ENCODE measurements at regions not wholly inside any gene's neighbourhood (a gene's known extent, or its start where the extent isn't known, plus 50 kb on each side); places are given as distances from the start of the nearest gene placed in this dataset.

DNA sequence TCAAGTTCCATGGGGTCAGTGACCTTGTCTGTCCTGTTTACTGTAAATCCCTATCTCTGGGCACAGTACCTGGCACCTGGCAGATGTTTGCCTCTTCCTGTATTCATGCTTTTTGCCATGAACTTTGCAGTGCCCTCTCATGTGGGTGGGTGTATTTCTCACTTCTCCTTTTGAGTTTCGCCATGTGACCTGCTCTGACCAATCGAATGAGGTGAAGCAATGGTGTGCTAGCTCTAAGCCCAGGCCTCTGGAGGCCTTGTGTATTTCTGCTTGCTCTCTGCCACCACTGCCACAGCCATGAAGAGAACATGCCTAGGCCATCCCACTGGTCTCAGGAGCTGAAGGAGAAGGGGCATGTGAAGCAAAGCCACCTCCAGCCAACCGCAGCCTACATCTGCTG is 185.5 kb upstream of the ZC3H12A start:
- no peak overlapping the region for H3K9ac ChIP-seq (ENCODE audit: low read depth, low read length)
- no peaks in the 10 kb centered on the region for H3K36me3 ChIP-seq (ENCODE audit: insufficient read depth, low read depth, low read length)
- H3K27ac ChIP-seq (ENCODE audit: low read length), result no peak overlapping the region
- H3K27me3 ChIP-seq (ENCODE audit: insufficient read depth, low read length), result no peaks in the 10 kb centered on the region; the same call in 1 of the 2 replicates
- no peak overlapping the region for H3K4me3 ChIP-seq (ENCODE audit: low read length)
- H3K9me3 ChIP-seq (ENCODE audit: insufficient read depth, low read depth, low read length), result no peaks in the 10 kb centered on the region
- no peaks in the 10 kb centered on the region for H3K4me1 ChIP-seq (ENCODE audit: insufficient read depth, low read length)

DNA sequence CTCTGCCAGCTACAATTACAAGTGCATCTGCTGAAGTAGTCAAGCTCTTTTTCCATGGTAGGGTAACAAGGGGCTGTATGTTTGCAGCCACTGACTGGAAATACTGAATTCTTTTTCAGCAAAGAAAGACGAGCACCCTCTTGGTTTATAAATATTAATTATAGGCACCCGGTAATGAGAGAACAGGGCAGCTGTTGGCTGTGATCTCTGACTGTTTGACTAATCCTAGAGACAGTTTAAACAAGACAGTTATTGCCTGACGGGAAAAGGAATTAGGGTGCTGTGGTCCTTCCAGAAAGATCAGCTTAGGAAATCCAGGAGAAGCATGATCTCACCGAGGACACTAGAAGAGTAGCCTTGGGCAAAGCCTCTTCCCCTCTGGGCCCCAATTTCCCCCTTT is 183.7 kb upstream of the ZC3H12A start:
- H3K4me3 ChIP-seq (ENCODE audit: low read length), result no peak overlapping the region
- no peaks in the 10 kb centered on the region for H3K27me3 ChIP-seq (ENCODE audit: insufficient read depth, low read length)
- no peaks in the 10 kb centered on the region for H3K9me3 ChIP-seq (ENCODE audit: insufficient read depth, low read depth, low read length)
- H3K36me3 ChIP-seq (ENCODE audit: insufficient read depth, low read depth, low read length), result no peaks in the 10 kb centered on the region
- H3K9ac ChIP-seq (ENCODE audit: low read depth, low read length), result no peak overlapping the region
- no peaks in the 10 kb centered on the region for H3K4me1 ChIP-seq (ENCODE audit: insufficient read depth, low read length)
- no peak overlapping the region for H3K27ac ChIP-seq (ENCODE audit: low read length)

DNA sequence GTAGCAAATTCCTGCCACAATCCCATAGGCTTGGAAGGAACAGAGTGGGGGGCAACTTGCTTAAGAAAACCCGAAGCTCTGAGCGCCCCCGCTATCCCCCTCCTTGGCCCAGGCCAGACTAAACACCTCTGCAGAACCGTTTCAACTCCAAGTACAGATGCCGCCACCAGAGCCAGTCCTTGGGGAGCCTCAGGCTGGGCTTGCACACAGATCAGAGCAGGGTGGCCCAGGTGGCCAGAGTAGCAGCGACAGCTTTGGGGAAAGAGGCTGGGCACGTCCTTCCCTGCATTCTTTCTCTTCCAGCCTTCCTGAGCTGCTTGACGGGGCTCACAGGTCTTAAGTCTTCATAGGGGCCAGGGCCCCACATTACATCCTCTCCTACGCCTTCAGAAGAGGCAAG is 181.6 kb upstream of the ZC3H12A start:
- Histone ChIP-seq H3K4me3 (ENCODE audit: low read length) (no peak overlapping the region), H3K4me1 (ENCODE audit: insufficient read depth, low read length) (no peaks in the 10 kb centered on the region), H3K36me3 (ENCODE audit: insufficient read depth, low read depth, low read length) (no peaks in the 10 kb centered on the region), H3K27ac (ENCODE audit: low read length) (no peak overlapping the region), H3K9ac (ENCODE audit: low read depth, low read length) (no peak overlapping the region), H3K9me3 (ENCODE audit: insufficient read depth, low read depth, low read length) (no peaks in the 10 kb centered on the region), H3K27me3 (ENCODE audit: insufficient read depth, low read length) (no peaks in the 10 kb centered on the region)

GRCh38 chr1:37294096-37294495 is 180.3 kb upstream of the ZC3H12A start:
- no peaks in the 10 kb centered on the region for H3K4me1 ChIP-seq (ENCODE audit: insufficient read depth, low read length)
- H3K27ac ChIP-seq (ENCODE audit: low read length), result no peak overlapping the region
- no peaks in the 10 kb centered on the region for H3K27me3 ChIP-seq (ENCODE audit: insufficient read depth, low read length)
- H3K36me3 ChIP-seq (ENCODE audit: insufficient read depth, low read depth, low read length), result no peaks in the 10 kb centered on the region
- no peak overlapping the region for H3K4me3 ChIP-seq (ENCODE audit: low read length)
- H3K9ac ChIP-seq (ENCODE audit: low read depth, low read length), result no peak overlapping the region
- H3K9me3 ChIP-seq (ENCODE audit: insufficient read depth, low read depth, low read length), result no peaks in the 10 kb centered on the region

- Histone ChIP-seq H3K4me1 (ENCODE audit: insufficient read depth, low read length) (no peaks in the 10 kb centered on the region), H3K36me3 (ENCODE audit: insufficient read depth, low read depth, low read length) (no peaks in the 10 kb centered on the region), H3K9me3 (ENCODE audit: insufficient read depth, low read depth, low read length) (no peaks in the 10 kb centered on the region), H3K27ac (ENCODE audit: low read length) (no peak overlapping the region), H3K9ac (ENCODE audit: low read depth, low read length) (no peak overlapping the region), H3K27me3 (ENCODE audit: insufficient read depth, low read length) (no peaks in the 10 kb centered on the region), H3K4me3 (ENCODE audit: low read length) (no peak overlapping the region)
These were observed 179.9 kb upstream of the ZC3H12A start for GRCh38 chr1:37294529-37294928.

GRCh38 chr1:37298769-37299168 is 175.6 kb upstream of the ZC3H12A start:
- Histone ChIP-seq H3K4me3 (ENCODE audit: low read length) (no peak overlapping the region), H3K9me3 (ENCODE audit: insufficient read depth, low read depth, low read length) (no peaks in the 10 kb centered on the region), H3K27me3 (ENCODE audit: insufficient read depth, low read length) (no peaks in the 10 kb centered on the region), H3K27ac (ENCODE audit: low read length) (no peak overlapping the region), H3K36me3 (ENCODE audit: insufficient read depth, low read depth, low read length) (no peaks in the 10 kb centered on the region), H3K9ac (ENCODE audit: low read depth, low read length) (no peak overlapping the region), H3K4me1 (ENCODE audit: insufficient read depth, low read length) (no peaks in the 10 kb centered on the region; the same call in 1 of the 2 replicates)

GRCh38 chr1:37299216-37299615 is 175.2 kb upstream of the ZC3H12A start:
- H3K27ac ChIP-seq (ENCODE audit: low read length), result no peak overlapping the region
- no peak overlapping the region for H3K4me3 ChIP-seq (ENCODE audit: low read length)
- H3K4me1 ChIP-seq (ENCODE audit: insufficient read depth, low read length), result no peaks in the 10 kb centered on the region; the same call in 1 of the 2 replicates
- no peaks in the 10 kb centered on the region for H3K9me3 ChIP-seq (ENCODE audit: insufficient read depth, low read depth, low read length)
- H3K27me3 ChIP-seq (ENCODE audit: insufficient read depth, low read length), result no peaks in the 10 kb centered on the region
- no peak overlapping the region for H3K9ac ChIP-seq (ENCODE audit: low read depth, low read length)
- no peaks in the 10 kb centered on the region for H3K36me3 ChIP-seq (ENCODE audit: insufficient read depth, low read depth, low read length)

DNA sequence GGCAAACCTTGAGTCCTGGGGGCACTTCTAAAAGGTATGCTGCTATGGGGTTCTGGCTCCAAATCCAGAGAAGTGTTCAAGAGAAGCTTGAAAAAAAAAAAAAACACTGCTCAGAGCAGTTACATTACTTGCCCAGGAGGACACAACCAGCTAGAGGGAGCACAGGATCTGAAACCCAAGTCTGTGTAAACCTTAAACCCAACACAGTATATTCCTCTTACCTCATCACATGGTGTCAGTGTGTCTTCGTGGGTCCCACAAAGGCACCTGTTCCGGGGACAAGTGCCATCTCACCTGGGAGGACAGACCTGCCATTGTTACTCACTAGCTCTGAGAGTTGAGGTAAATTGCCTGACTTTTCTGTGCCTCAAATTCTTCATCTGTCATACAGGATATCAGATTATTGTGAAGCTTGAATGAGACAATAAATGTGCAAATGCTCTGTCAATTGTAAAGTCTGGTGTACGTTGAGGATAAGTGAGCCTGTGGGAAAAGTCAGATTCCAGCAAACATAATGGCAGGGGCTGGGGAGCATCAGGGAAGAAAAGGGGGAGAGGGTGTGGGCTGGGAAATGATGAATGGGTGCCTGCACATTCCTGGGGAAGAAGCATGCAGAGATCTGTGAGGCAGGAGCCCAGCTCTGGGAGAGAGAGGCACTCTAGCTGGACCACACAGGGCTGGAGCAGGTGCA is 170.4 kb upstream of the ZC3H12A start:
- H3K27me3 ChIP-seq (ENCODE audit: insufficient read depth, low read length), result 0 out of 2 replicates have a peak, but pooled peaks cover 11% of the 10 kb centered on the region
- no peaks in the 10 kb centered on the region for H3K9me3 ChIP-seq (ENCODE audit: insufficient read depth, low read depth, low read length)
- H3K9ac ChIP-seq (ENCODE audit: low read depth, low read length), result no peak overlapping the region
- H3K4me3 ChIP-seq (ENCODE audit: low read length), result no peak overlapping the region
- H3K4me1 ChIP-seq (ENCODE audit: insufficient read depth, low read length), result peaks cover 3% of the 10 kb centered on the region
- H3K27ac ChIP-seq (ENCODE audit: low read length), result no peak overlapping the region
- no peaks in the 10 kb centered on the region for H3K36me3 ChIP-seq (ENCODE audit: insufficient read depth, low read depth, low read length)

DNA sequence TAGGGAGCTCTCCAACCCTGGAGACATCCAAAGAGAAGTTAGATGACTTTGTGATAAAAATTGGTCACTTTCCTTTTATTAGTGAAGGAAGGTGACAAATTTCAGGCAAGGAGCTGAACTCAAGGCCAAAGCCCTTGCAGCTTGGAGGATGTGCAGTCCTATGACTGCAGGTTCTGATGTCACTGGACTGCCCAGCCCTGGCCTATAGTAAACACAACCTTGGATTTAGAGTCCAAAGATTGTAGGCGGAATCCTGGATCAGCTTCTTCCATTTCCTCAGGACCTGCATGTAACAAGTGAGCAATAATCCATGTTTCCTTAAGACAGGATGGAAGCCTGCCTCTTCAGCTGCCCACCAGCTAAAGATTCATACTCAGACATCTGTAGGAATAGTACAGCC is 169.3 kb upstream of the ZC3H12A start:
- 0 out of 2 replicates have a peak, but pooled peaks cover 11% of the 10 kb centered on the region for H3K27me3 ChIP-seq (ENCODE audit: insufficient read depth, low read length)
- no peak overlapping the region for H3K4me3 ChIP-seq (ENCODE audit: low read length)
- H3K36me3 ChIP-seq (ENCODE audit: insufficient read depth, low read depth, low read length), result no peaks in the 10 kb centered on the region
- peaks cover 3% of the 10 kb centered on the region for H3K4me1 ChIP-seq (ENCODE audit: insufficient read depth, low read length)
- H3K9me3 ChIP-seq (ENCODE audit: insufficient read depth, low read depth, low read length), result no peaks in the 10 kb centered on the region
- no peak overlapping the region for H3K27ac ChIP-seq (ENCODE audit: low read length)
- no peak overlapping the region for H3K9ac ChIP-seq (ENCODE audit: low read depth, low read length)

GRCh38 chr1:37305841-37306240 is 168.5 kb upstream of the ZC3H12A start:
- H3K9me3 ChIP-seq (ENCODE audit: insufficient read depth, low read depth, low read length), result no peaks in the 10 kb centered on the region

DNA sequence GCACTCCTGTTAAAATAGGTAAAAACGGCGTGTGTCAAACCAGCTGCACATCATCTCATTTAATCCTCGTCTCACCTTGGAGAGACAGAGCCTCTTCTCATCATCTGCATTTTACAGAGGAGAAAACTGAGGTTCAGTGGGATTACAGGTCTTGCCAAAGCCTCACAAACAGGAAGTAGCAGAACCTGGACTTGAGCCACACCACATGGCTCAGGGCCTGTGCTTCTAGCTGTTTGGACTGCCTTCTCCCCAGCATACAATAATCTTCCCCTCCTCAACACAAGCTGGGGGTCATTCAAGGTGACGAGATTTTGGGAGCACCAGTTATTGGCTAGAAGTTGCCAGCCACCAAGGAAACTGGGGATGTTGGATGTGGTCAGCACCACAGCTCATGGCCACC is 167.9 kb upstream of the ZC3H12A start:
- H3K9me3 ChIP-seq (ENCODE audit: insufficient read depth, low read depth, low read length), result no peaks in the 10 kb centered on the region
- H3K36me3 ChIP-seq (ENCODE audit: insufficient read depth, low read depth, low read length), result no peaks in the 10 kb centered on the region
- no peak overlapping the region for H3K4me3 ChIP-seq (ENCODE audit: low read length)
- H3K9ac ChIP-seq (ENCODE audit: low read depth, low read length), result no peak overlapping the region
- no peak overlapping the region for H3K27ac ChIP-seq (ENCODE audit: low read length)
- 0 out of 2 replicates have a peak, but pooled peaks cover 11% of the 10 kb centered on the region for H3K27me3 ChIP-seq (ENCODE audit: insufficient read depth, low read length)
- H3K4me1 ChIP-seq (ENCODE audit: insufficient read depth, low read length), result peaks cover 3% of the 10 kb centered on the region; the same call in 1 of the 2 replicates

More at GRCh38 chr1:37305841-37306240, 168.5 kb upstream of the ZC3H12A start:
- Histone ChIP-seq H3K4me1 (ENCODE audit: insufficient read depth, low read length) (peaks cover 3% of the 10 kb centered on the region), H3K36me3 (ENCODE audit: insufficient read depth, low read depth, low read length) (no peaks in the 10 kb centered on the region), H3K27ac (ENCODE audit: low read length) (no peak overlapping the region), H3K9ac (ENCODE audit: low read depth, low read length) (no peak overlapping the region), H3K27me3 (ENCODE audit: insufficient read depth, low read length) (0 out of 2 replicates have a peak, but pooled peaks cover 11% of the 10 kb centered on the region), H3K4me3 (ENCODE audit: low read length) (no peak overlapping the region)

GRCh38 chr1:37306871-37307270 is 167.5 kb upstream of the ZC3H12A start:
- no peaks in the 10 kb centered on the region for H3K9me3 ChIP-seq (ENCODE audit: insufficient read depth, low read depth, low read length)
- peaks cover 3% of the 10 kb centered on the region; the same call in 1 of the 2 replicates for H3K4me1 ChIP-seq (ENCODE audit: insufficient read depth, low read length)
- no peak overlapping the region for H3K27ac ChIP-seq (ENCODE audit: low read length)
- no peaks in the 10 kb centered on the region for H3K36me3 ChIP-seq (ENCODE audit: insufficient read depth, low read depth, low read length)
- no peak overlapping the region for H3K9ac ChIP-seq (ENCODE audit: low read depth, low read length)
- 0 out of 2 replicates have a peak, but pooled peaks cover 11% of the 10 kb centered on the region for H3K27me3 ChIP-seq (ENCODE audit: insufficient read depth, low read length)
- H3K4me3 ChIP-seq (ENCODE audit: low read length), result no peak overlapping the region

Data from iPS-20b (cell line).